PC-9 (cell line): ENCODE measurements at regions not wholly inside any gene's neighbourhood (a gene's known extent, or its start where the extent isn't known, plus 50 kb on each side); places are given as distances from the start of the nearest gene placed in this dataset.

Experiments
- BruUV-seq: library from RNA; stranded (reverse); fragments of 400-500 nt; replicated peaks from 2 replicates; lab custom pipeline; 2021; lab: Mats Ljungman, UMichigan
- CTCF ChIA-PET: fragments of 300-600 bp; sonication (Branson Sonifier 250); formaldehyde crosslinking; loops from one replicate; lab custom pipeline; 2022; ENCODE audit warnings: antibody characterized with exemption; lab: Charles Lee
- POLR2A ChIA-PET: fragments of 300-600 bp; sonication (Branson Sonifier 250); formaldehyde crosslinking; loops from one replicate; lab custom pipeline; 2022; ENCODE audit warnings: antibody characterized with exemption; ENCODE audit not compliant: unreplicated experiment; lab: Charles Lee
- DNase-seq, 2 experiments: peaks; one replicate each; pipeline versions ENCODE4 v3.0.0 to v3.0.0-alpha.2; 2015 to 2022; ENCODE audit warnings: mixed read lengths in 1 of 2
- H2AFZ ChIP-seq: fragments of 200-600 bp; sonication (generic); 2 replicates; pipeline ENCODE4 v1.8.1; 2017; ENCODE audit warnings: antibody characterized with exemption
- H3F3A ChIP-seq: fragments of 200-600 bp; sonication (generic); 2 replicates; pipeline ENCODE4 v1.8.1; 2017; ENCODE audit warnings: antibody characterized with exemption, mild to moderate bottlenecking, low read depth; ENCODE audit not compliant: insufficient read depth
- H3K27ac ChIP-seq: fragments of 200-600 bp; sonication (generic); 2 replicates; pipeline ENCODE4 v1.6.1; 2016; ENCODE audit warnings: mixed run types
- H3K27me3 ChIP-seq: fragments of 200-600 bp; sonication (generic); 2 replicates; pipeline ENCODE4 v1.6.1; 2016; ENCODE audit warnings: low read depth, mixed run types; ENCODE audit not compliant: insufficient read depth
- H3K36me3 ChIP-seq: fragments of 200-600 bp; sonication (generic); 2 replicates; pipeline ENCODE4 v1.6.1; 2016; ENCODE audit warnings: low read depth, mixed run types
- H3K4me1 ChIP-seq: fragments of 200-600 bp; sonication (generic); replicated peaks from 2 replicates; pipeline ENCODE4 v1.6.1; 2016; ENCODE audit warnings: mixed run types; ENCODE audit not compliant: insufficient read depth
- H3K4me2 ChIP-seq: fragments of 200-600 bp; sonication (generic); 2 replicates; pipeline ENCODE4 v1.6.1; 2017; ENCODE audit warnings: mixed run types
- H3K4me3 ChIP-seq: fragments of 200-600 bp; sonication (generic); 2 replicates; pipeline ENCODE4 v1.6.1; 2016; ENCODE audit warnings: mixed run types
- H3K79me2 ChIP-seq: fragments of 200-600 bp; sonication (generic); 2 replicates; pipeline ENCODE4 v1.6.1; 2017; ENCODE audit warnings: low read depth, mixed run types
- H3K9me2 ChIP-seq: fragments of 200-600 bp; sonication (generic); 2 replicates; pipeline ENCODE4 v1.8.1; 2017; ENCODE audit warnings: mild to moderate bottlenecking; ENCODE audit not compliant: insufficient read depth
- H3K9me3 ChIP-seq: fragments of 200-600 bp; sonication (generic); 2 replicates; pipeline ENCODE4 v1.8.1; 2016; ENCODE audit warnings: low read depth; ENCODE audit not compliant: insufficient read depth
- H4K20me1 ChIP-seq: fragments of 200-600 bp; sonication (generic); 2 replicates; pipeline ENCODE4 v1.8.1; 2017; ENCODE audit not compliant: insufficient read depth
- CTCF ChIP-seq: fragments of 200-600 bp; sonication (generic); conservative IDR thresholded peaks from 2 replicates; pipeline ENCODE4 v1.6.1; 2017; ENCODE audit warnings: mixed run types, antibody characterized with exemption, mild to moderate bottlenecking, moderate library complexity
- EZH2 ChIP-seq: fragments of 200-600 bp; sonication (generic); IDR thresholded peaks from 2 replicates; pipeline ENCODE4 v1.8.0; 2017; ENCODE audit warnings: antibody characterized with exemption, low read depth
- intact Hi-C: fragments of 100-400 bp; cut with micrococcal nuclease; formaldehyde crosslinking; loops from one replicate; pipeline ENCODE4 v1.10.0; 2022; ENCODE audit not compliant: unreplicated experiment

GRCh38 chr13:65959305-65959704 is 1270.8 kb downstream of the PCDH9 start:
- H3K4me2 ChIP-seq = no peak overlapping the region
- no peak for DNase-seq
- H2AFZ ChIP-seq = no peak overlapping the region
- H4K20me1 ChIP-seq = no peaks in the 10 kb centered on the region
- H3K9me2 ChIP-seq = no peaks in the 10 kb centered on the region
- intact Hi-C loops = no loop called here
- POLR2A ChIA-PET = no interaction called here
- H3K4me1 ChIP-seq = no peaks in the 10 kb centered on the region
- no peak overlapping the region for H3K27ac ChIP-seq
- TF ChIP-seq EZH2 (no peak), CTCF (no peak)
- CTCF ChIA-PET = no interaction called here
- H3K9me3 ChIP-seq = no peaks in the 10 kb centered on the region
- BruUV-seq = no TSS peak
- H3K27me3 ChIP-seq = no peaks in the 10 kb centered on the region
- no peaks in the 10 kb centered on the region for H3K36me3 ChIP-seq
- H3K4me3 ChIP-seq = no peak overlapping the region
- no peaks in the 10 kb centered on the region for H3F3A ChIP-seq
- no peaks in the 10 kb centered on the region for H3K79me2 ChIP-seq

DNA sequence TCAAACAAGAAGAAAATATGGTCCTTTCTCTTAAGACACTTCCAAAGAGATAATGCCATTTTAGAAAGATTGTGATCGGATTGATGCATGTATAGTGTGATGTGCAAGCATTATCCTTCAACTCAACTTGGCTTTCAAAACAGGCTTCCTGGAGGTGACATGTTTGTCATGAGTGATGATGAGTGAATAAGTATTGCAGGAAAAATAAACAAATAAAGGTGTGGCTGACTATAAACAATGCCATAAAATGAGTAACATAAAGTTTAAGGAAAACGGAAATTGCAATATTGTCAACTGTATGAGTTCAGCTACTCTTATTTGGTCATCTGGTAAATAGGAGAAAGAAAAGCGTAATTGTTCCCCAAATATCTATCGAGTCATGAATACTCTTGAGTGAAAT is 1283.7 kb downstream of the PCDH9 start:
- Histone ChIP-seq H3K27me3 (no peaks in the 10 kb centered on the region), H3K4me3 (no peak overlapping the region), H3K36me3 (no peaks in the 10 kb centered on the region), H3K9me2 (no peaks in the 10 kb centered on the region), H3K9me3 (no peaks in the 10 kb centered on the region), H2AFZ (no peak overlapping the region), H3K27ac (no peak overlapping the region), H3K79me2 (no peaks in the 10 kb centered on the region), H3F3A (no peaks in the 10 kb centered on the region), H3K4me1 (no peaks in the 10 kb centered on the region), H3K4me2 (no peak overlapping the region), H4K20me1 (no peaks in the 10 kb centered on the region)
- no peak for DNase-seq
- no TSS peak for BruUV-seq
- POLR2A ChIA-PET = no interaction called here
- intact Hi-C loops = no loop called here
- CTCF ChIA-PET = no interaction called here
- TF ChIP-seq EZH2 (no peak), CTCF (no peak)

GRCh38 chr13:65943708-65944107 is 1286.4 kb downstream of the PCDH9 start:
- ChIA-PET CTCF (no interaction called here), POLR2A (interaction anchor here (0.7 kb wide), 1 partner anchor 141 kb away, joined by 5 read pairs; no protein-coding TSS in a partner anchor)
- no TSS peak for BruUV-seq
- no peak for TF ChIP-seq EZH2
- no peak for TF ChIP-seq CTCF
- H3K4me1 ChIP-seq = no peaks in the 10 kb centered on the region
- no peaks in the 10 kb centered on the region for H3F3A ChIP-seq
- H3K4me2 ChIP-seq = no peak overlapping the region
- H2AFZ ChIP-seq = no peak overlapping the region
- intact Hi-C loops = no loop called here
- H3K27ac ChIP-seq = no peak overlapping the region
- no peaks in the 10 kb centered on the region for H3K36me3 ChIP-seq
- H3K9me3 ChIP-seq = no peaks in the 10 kb centered on the region
- H4K20me1 ChIP-seq = no peaks in the 10 kb centered on the region
- no peaks in the 10 kb centered on the region for H3K9me2 ChIP-seq
- no peak for DNase-seq
- H3K79me2 ChIP-seq = no peaks in the 10 kb centered on the region
- H3K4me3 ChIP-seq = no peak overlapping the region
- no peaks in the 10 kb centered on the region for H3K27me3 ChIP-seq
